NK-92 (cell line): ENCODE measurements at regions not wholly inside any gene's neighbourhood (a gene's known extent, or its start where the extent isn't known, plus 50 kb on each side); places are given as distances from the start of the nearest gene placed in this dataset.

Experiments used
- DNase-seq: peaks from one replicate; lab custom pipeline; 2025; ENCODE audit not compliant: unreplicated experiment; lab: John Stamatoyannopoulos, UW

DNA sequence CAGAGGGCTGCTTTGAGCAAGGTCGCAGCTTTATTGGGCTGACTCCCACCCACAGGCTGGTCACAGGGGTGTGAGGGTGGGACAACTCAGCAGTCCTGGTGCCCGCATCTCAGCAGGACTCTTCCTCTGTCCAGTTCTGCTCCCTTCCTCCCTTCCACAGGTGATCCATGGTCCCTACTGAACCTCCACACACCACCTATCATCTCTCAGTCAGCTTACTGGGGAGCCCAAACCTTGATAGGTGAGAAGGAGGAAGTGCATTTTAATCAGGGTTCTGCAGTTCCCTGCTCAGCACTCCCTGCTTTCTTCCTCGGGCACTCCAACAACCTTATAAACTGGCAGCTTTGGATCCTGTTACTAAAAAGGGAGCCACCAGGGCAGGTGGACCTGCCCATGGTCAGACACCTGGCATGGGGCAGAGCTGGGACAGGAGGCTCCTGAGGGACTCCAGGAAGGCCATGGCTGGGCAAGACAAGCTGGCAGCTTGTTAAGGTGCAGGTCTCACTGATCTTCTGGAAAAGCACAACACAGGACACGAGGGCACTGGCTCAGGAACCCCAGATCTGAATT, 664.6 kb downstream of the BCL11B start:
- no peak for DNase-seq

GRCh38 chr14:98608071-98609060, 663.6 kb downstream of the BCL11B start:
- DNase-seq: no peak

DNA sequence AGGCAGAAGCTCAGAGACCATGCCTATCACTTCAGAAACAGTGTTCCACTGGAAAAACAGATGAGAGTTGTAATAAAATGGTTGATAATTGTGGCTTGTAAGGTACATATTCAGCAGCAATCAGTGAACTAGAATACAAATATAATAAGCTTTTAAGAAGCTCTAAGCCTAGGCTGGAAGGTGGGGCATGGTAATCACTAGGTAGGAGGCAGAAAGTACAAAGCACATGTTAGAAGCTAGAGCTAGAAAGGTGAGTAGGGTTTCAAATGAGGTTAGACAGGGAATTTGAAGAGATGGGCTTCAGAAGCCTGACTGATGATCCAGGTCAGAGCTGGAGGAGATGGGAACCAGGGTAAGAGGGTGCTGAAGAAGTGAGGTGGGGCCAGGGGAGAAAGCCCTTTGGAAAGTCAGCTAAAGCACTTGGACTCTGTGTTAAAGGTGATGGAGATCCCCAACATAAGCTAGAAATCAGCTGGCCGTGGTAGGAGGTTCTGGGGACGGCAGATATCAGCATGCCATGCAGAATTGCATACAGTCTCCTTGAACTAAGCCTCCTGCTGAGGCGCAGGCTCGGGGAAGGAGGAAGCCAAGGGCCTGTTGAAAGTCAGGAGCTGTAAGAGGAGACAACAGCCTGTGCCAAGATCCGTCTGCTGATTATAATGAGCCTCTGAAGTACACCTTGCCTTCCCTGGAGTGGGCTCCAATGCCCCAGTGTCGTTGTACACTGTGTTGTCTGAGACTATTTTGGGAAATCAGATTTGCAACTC, 659.4 kb downstream of the BCL11B start:
- DNase-seq: no peak

- no peak for DNase-seq
Observed at GRCh38 chr14:98614741-98615140, 657.3 kb downstream of the BCL11B start.

- no peak for DNase-seq
Observed at GRCh38 chr14:98622208-98623051, 649.6 kb downstream of the BCL11B start.

- no peak for DNase-seq
Observed at GRCh38 chr14:98623788-98624415, 648.1 kb downstream of the BCL11B start.

- DNase-seq: no peak
Observed at GRCh38 chr14:98633380-98633779, 638.6 kb downstream of the BCL11B start.

DNA sequence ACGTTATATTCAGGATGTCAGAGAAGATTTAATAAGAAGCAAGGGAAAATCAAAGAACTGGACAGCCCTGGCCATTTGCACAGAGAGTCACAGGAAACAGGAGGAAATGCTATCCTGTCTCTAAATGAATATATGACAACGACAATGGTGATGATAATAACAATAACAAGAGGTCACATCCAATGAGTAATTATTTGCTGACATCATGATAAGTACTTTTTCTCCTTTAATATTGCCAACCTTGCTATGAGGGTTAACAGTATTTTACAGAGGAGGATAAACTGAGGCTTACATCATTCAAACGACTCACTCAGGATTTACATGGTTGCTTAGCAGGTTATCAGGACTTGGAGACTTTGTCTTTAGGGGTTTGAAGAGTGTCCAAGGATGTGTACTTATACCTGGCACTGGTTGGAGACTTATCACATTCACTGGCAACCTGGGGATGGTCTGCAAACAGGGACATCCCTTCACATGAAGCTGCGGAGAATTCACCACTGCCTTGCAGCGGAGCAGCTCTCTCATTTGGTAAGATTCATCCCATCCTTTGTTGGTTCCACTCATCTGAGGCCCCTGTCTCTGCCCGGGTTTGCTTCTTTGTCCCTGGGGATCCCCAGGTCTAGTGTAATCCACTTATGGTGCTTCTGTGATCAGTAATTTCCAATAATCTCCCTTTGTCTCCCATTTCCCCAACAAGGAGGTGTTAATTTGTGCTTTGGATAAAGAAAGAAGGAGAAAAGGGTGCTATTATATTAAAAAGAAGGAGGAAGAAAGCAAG, 637.8 kb downstream of the BCL11B start:
- no peak for DNase-seq

DNA sequence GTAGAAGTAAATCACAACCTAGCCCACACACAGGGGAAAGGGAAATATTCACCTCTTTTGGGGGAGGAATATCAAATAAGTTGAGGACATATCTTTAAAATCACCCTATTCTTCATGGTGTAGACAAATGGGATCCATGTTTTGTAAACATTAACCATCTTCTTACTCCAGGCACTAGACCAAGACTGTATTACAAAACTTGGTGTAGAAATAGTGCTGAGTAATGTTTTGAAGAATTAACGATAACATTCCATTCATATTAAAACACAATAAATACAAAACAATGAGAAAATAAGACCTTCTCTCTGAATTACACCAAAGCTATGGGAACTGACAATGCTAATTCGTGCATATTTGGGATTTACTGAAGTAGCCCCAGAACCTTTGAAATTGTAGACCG, 633.6 kb downstream of the BCL11B start:
- DNase-seq: no peak

- no peak for DNase-seq
Observed at GRCh38 chr14:98647754-98648153, 624.2 kb downstream of the BCL11B start.

DNA sequence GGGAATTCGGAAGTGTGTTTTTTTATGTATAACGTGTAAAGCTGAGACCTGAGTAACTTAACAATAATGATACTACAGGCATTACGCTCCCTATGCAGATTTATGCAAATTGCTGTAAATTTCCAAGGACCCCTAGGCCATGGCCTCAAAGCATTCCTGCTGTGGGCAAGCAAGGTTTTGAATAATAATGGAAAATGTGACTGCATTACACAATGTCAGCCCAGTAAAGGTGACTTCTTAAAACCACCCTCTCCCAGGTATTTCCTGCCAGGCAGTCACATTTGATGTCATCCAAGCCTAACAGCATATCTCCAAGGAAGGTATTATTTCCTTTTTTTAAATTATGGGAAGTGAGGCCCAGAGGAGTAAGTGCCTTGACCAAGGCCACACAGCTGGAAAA, 621.0 kb downstream of the BCL11B start:
- DNase-seq: no peak

GRCh38 chr14:98665007-98665406, 607.0 kb downstream of the BCL11B start:
- DNase-seq: no peak

DNA sequence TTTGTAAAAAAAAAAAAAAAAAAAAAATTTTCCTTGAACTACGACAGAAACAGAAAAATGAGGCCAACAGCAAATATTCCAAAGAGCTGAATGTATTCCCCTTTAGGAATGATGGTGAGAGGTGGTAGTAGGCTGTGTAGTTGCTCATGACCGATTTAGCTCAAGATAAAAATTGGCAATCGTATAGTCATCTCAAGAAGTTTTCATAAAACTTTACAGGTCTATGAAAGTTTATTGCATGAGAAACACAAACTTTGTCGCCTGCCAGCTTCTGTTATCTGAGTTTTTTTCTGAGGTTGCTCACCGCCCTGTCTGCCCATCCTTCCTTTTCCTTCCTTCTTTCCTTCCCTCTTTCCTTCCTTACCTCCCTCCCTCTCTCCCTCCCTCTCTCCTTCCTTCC, 605.5 kb downstream of the BCL11B start:
- no peak for DNase-seq

GRCh38 chr14:98682033-98682432, 590.0 kb downstream of the BCL11B start:
- no peak for DNase-seq

GRCh38 chr14:98682726-98683125, 589.3 kb downstream of the BCL11B start:
- DNase-seq: no peak

DNA sequence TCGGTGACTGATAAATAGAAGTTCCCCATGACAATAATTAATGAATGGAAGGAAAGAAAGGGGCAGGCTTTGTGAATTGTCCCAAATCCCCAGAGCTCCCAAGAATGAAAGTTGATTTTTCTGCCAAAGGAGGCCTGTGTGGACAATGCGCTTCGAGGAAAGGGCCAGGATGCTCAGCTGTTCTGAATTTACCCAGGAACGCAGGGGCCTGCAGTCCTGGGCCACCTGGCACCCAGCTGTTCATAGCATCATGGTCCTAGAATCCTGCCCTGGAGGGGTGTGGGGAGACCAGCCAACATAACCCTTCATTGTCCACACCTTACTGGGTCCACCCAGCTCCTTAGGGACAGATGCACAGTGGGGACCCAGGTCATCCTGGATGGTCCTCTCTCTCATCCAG, 587.5 kb downstream of the BCL11B start:
- DNase-seq: no peak

DNA sequence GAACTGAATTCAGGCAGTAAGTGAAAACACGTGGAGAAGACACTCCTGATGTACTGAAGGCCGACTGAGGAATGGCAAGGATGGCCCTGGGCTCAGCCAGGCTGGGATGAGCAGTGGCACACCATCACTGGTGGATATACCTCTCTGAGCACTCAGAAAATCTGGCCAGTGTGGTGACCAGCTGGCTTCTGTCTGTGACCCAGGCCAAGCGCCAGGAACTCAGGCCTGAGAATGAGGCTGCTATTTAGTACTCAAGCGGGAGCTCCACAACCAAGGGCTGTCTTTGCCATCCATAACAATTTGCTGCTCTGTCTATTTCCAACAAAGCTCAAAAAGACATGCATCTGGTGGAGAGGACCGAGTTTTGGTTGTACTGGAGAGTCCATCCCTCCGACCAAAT, 586.3 kb downstream of the BCL11B start:
- no peak for DNase-seq

DNA sequence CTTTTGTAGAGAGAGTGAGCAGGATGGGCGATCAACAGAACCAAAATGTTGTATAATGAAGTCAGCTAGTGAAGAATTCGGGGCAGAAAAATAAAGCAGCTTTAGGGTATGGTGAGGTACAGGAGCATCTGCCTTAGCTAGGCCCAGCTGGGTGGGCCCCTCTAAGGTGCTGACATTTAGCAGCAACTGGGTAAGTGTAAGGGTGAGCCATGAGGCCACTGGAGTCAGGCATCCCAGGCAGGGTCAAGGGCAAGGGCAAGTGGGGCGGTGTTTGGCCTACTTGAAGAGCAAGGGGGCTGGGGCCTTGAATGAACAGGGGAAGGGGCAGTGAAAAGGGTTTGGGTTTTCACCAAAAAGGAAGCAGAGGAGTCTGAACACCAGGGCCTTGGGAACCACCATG, 583.6 kb downstream of the BCL11B start:
- no peak for DNase-seq

DNA sequence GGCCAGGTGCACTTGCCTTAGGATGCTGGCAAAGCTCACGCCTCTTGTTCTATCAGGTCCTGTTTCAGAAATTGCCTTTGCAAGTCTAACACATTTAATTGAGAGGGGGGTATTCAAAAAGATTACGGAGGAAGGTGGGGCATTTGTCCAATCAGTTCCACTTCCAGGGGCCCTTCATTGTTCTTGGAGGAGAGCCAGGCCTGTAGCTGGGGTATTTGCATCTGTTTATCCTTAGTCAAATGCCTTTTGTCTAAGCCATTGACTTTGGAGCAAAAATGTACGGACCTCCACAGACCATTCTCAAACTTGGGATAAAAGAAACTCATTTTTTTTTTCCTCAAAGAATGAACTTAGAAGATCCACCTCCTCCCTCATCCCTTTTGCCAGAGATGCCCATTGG, 582.0 kb downstream of the BCL11B start:
- DNase-seq: no peak

DNA sequence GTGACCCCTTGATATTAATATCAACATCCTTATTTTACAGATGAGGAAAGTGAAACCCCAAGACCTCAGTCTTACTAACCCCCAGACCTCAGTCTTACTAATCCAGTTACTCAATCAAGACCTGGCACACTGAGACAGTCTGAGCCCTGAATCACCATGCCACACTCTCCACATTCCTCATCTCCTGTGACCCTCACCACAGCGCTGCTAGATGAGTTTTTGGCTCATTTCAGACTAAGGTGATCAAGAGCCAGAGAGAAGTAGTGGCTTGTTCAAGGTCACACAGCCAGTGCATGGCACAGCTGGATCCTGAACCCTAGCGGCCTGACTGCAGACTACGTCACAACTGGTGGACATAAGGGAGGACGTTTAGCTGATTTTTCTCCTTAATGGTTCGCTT, 579.2 kb downstream of the BCL11B start:
- DNase-seq: no peak
